ENCODE measurements at regions not wholly inside any gene's neighbourhood (a gene's known extent, or its start where the extent isn't known, plus 50 kb on each side); places are given as distances from the start of the nearest gene placed in this dataset.
A peak's percentile ranks its signal among the peaks of the same experiment; 100 is the strongest.

- CTCF ChIA-PET: interaction anchor here (0.6 kb wide), 1 partner anchor 39 kb away, joined by 5 read pairs; no protein-coding TSS in a partner anchor
- no peak for DNase-seq (ENCODE audit: low spot score)
- no peak overlapping the region for H3K27ac ChIP-seq
- no peak for TF ChIP-seq CTCF (conservative IDR thresholded peaks at IDR 0.05; ENCODE audit: low read depth)
- POLR2A ChIA-PET (ENCODE audit: low non-redundant PET): no interaction called here
These were observed 137.5 kb downstream of the NRN1 start for GRCh38 chr6:5869261-5869660.

- CTCF ChIA-PET: no interaction called here
- H3K27ac ChIP-seq: no peak overlapping the region
- DNase-seq (ENCODE audit: low spot score): peak; percentile 56
- no peak for TF ChIP-seq CTCF (conservative IDR thresholded peaks at IDR 0.05; ENCODE audit: low read depth)
- POLR2A ChIA-PET (ENCODE audit: low non-redundant PET): no interaction called here
These were observed 140.1 kb downstream of the NRN1 start for GRCh38 chr6:5866547-5867051.

GRCh38 chr6:5865506-5866031, 141.2 kb downstream of the NRN1 start:
- CTCF ChIA-PET: no interaction called here

GRCh38 chr6:5860849-5861248, 145.9 kb downstream of the NRN1 start:
- DNase-seq (ENCODE audit: low spot score): no peak
- H3K27ac ChIP-seq: no peak overlapping the region
- ChIA-PET CTCF (no interaction called here), POLR2A (ENCODE audit: low non-redundant PET) (no interaction called here)
- TF ChIP-seq CTCF (conservative IDR thresholded peaks at IDR 0.05; ENCODE audit: low read depth): no peak

More at GRCh38 chr6:5865506-5866031, 141.2 kb downstream of the NRN1 start:
- no peak for TF ChIP-seq CTCF (conservative IDR thresholded peaks at IDR 0.05; ENCODE audit: low read depth)
- H3K27ac ChIP-seq: no peak overlapping the region
- POLR2A ChIA-PET (ENCODE audit: low non-redundant PET): no interaction called here
- no peak for DNase-seq (ENCODE audit: low spot score)

GRCh38 chr6:5855787-5856470, 150.8 kb downstream of the NRN1 start:
- ChIA-PET POLR2A (ENCODE audit: low non-redundant PET) (no interaction called here), CTCF (interaction anchor here (0.7 kb wide), 1 partner anchor 10 kb away, joined by 4 read pairs; no protein-coding TSS in a partner anchor)
- H3K27ac ChIP-seq: no peak overlapping the region
- no peak for TF ChIP-seq CTCF (conservative IDR thresholded peaks at IDR 0.05; ENCODE audit: low read depth)
- no peak for DNase-seq (ENCODE audit: low spot score)

- no peak for DNase-seq (ENCODE audit: low spot score)
- H3K27ac ChIP-seq: no peak overlapping the region
- POLR2A ChIA-PET (ENCODE audit: low non-redundant PET): no interaction called here
- CTCF ChIA-PET: no interaction called here
- no peak for TF ChIP-seq CTCF (conservative IDR thresholded peaks at IDR 0.05; ENCODE audit: low read depth)
These were observed 151.8 kb downstream of the NRN1 start for GRCh38 chr6:5854899-5855298.
